ENCODE measurements at regions not wholly inside any gene's neighbourhood (a gene's known extent, or its start where the extent isn't known, plus 50 kb on each side); places are given as distances from the start of the nearest gene placed in this dataset.

DNA sequence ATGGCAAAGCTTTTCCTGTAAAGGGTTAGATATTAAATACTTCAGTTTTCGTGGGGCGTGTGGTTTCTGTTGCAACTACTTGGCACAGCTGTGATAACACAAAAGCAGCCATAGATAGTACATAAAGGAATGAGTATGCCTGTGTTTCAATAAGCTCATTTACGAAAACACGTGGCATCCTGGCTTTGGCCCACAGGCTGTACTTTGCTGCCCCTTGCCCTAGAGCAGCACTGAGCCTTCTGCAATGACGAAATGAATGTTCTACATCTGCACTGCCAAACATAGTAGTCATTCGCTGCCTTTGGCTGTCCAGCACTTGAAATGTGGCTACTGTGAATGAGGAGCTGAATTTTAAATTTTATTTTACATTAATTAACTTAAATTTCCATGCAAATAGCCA is 376.2 kb upstream of the TPK1 start:
- TF ChIP-seq POLR2A (IDR thresholded peaks at IDR 0.05): no peak
- TF ChIP-seq, protein P1, sequence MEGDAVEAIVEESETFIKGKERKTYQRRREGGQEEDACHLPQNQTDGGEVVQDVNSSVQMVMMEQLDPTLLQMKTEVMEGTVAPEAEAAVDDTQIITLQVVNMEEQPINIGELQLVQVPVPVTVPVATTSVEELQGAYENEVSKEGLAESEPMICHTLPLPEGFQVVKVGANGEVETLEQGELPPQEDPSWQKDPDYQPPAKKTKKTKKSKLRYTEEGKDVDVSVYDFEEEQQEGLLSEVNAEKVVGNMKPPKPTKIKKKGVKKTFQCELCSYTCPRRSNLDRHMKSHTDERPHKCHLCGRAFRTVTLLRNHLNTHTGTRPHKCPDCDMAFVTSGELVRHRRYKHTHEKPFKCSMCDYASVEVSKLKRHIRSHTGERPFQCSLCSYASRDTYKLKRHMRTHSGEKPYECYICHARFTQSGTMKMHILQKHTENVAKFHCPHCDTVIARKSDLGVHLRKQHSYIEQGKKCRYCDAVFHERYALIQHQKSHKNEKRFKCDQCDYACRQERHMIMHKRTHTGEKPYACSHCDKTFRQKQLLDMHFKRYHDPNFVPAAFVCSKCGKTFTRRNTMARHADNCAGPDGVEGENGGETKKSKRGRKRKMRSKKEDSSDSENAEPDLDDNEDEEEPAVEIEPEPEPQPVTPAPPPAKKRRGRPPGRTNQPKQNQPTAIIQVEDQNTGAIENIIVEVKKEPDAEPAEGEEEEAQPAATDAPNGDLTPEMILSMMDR (IDR thresholded peaks at IDR 0.05): no peak
